GM21528 (cell line): ENCODE measurements at regions not wholly inside any gene's neighbourhood (a gene's known extent, or its start where the extent isn't known, plus 50 kb on each side); places are given as distances from the start of the nearest gene placed in this dataset.
"Not testable (repeated sequence)": the region's sequence is repeated elsewhere in the genome, so short reads cannot be mapped to it uniquely, and the experiment has no call there.

ENCODE experiments used
- ATAC-seq: cut with Tn5 transposase; IDR thresholded peaks from one replicate; pipeline ENCODE4 v1.9.1; 2021; ENCODE audit warnings: mild to moderate bottlenecking, moderate library complexity; ENCODE audit not compliant: unreplicated experiment, low FRiP score

DNA sequence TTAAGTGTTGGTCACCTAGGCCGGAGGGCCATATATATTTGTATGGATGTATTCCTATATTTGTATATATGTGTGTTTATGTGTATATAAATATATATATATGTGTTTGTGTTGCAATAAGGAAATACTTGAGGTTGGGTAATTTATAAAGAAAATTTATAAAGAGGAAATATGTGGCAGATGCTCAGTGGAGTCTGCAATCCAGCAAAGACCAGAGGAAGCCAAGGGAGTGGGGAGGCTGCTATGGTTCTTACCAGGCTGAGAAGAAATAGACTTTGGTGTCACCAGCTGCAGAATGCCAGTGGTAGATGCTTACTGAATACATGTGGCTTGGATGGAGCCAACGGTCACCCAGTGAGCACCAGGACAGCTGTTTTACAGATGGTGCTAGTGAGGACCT, 97.4 kb upstream of the ELOVL5 start:
- no peak for ATAC-seq

DNA sequence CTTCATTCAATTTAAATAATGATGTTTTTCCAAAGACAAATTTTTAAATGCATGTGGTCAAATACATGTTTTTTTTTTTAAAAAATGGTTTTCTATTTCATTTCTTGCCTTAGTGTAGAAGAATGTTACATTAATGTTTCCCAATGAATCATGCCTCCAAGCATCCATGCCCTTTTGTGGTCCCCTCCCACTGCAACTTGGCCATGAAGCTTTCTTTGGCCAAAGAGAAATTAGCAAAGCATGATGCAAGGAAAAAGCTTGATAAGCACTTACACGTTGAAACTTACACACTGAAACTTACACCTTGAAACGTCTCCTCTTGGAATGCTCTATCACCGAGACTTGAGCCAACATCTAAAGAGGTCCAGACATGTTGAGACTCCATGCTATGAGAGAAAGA, 93.0 kb upstream of the ELOVL5 start:
- no peak for ATAC-seq

DNA sequence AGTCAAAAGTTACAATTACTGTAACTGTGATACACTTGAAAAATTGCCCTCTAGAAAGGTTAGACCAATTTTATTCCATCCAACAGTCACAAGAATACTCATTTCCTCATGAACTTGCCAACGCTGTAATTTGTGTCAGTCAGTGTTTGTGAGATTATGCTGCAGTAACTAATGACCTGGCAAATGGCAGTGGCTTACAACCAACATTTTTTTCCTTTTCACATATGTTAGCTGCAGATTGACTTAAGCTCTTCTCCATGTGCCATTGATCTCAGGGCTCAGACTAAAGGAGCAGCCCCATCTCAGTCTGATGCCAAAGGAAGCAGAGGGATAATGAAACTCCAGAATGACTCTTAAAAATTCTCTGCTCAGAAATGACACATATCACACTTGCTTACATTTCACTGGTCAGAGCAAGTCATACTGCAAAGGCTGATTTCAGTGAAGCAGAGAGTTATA, 92.3 kb upstream of the ELOVL5 start:
- ATAC-seq: no peak

DNA sequence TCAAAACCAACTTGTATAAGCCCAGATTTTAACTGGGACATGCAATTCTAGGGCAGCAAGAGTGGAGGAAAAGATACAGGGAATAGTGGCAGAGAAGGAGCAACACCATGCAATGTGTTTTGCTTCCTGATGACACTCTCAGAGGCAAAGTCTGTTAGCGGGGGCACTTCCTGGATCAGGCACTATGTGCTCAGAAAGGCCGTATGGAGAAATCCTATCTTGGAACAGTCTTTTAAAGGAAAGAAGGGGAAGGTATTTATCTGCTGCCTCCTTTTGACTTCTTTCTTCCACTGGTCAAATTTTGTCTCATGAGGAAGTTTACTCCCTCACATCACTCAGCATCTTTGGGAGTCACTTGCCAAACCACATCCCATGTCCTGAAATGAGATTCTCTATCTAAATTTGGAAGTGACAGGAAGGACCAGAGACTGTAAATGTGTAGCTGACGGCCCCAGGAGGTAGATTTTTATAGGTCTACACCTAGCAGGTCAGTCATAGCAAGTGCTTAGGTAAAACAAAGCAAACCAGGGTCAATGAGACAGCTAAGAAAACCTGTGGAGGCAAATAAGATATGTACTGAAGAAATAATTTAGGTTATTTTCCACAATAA, 91.7 kb upstream of the ELOVL5 start:
- no peak for ATAC-seq

GRCh38 chr6:53439556-53439955, 90.8 kb upstream of the ELOVL5 start:
- ATAC-seq: no peak

DNA sequence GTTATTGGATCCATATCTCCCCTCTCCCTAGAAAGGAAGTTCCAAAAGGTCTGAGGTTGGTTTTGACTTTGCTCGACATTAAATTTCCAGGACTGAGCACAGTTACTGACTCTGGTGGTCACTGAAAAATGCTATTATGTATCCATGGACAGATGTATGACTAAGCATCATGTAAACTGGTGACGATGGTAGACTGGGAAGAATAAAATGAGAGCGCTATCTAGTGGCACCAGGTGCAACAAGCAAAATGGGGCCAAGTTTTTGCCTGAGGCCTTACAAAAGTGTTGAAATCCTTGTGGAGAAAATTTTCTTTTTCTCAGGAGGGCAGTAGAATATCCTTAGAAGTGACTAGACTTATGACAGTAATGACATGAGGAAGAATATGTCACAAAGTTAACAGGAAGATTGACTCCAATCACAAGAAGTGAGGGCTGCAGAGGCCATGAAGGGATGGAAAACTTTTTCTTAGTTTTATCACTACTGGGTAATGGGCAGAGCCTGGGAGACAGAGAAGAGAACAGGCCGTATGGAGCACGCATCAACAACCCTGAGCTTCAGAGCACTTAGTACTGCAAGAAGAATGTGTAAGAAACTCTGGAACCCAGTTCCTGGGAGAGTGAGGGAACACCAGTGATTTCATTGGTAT, 88.9 kb upstream of the ELOVL5 start:
- peak; percentile 67 for ATAC-seq

DNA sequence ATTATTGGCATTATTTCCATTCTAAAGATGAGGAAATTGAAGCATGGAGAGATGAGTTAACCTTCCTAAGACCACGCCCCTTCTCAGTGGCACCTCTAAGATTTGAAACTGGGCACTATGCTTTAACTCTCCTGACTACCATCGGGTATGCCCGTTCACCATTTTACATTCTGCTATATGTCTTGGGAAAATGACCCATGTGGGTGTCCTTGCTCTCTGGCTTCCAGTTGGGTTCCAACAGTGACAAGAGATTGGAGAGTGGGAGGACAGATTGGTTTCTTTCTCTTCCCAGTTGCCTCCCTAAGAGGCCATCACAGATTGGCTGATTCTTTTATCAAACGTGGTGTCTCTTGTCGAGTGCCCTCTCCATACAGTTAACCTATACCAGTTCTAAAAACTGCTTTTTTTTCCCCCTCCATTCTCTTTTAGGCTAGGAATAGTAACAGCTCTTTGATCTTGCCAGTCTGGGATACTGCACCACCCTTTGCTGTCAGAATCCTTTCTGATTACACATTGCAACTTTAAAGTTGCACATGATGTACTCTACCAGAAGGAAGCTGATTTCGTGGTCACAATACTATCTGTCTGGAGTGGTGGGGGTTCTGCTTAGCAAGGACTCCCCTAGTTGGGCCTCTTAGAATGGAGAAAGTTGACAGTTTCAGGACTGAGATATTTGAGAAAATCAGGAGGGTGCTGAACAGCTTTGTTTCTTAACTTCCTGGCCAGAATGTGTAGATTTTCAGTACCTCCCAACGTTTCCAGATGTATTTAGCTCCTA, 88.0 kb upstream of the ELOVL5 start:
- ATAC-seq: no peak

DNA sequence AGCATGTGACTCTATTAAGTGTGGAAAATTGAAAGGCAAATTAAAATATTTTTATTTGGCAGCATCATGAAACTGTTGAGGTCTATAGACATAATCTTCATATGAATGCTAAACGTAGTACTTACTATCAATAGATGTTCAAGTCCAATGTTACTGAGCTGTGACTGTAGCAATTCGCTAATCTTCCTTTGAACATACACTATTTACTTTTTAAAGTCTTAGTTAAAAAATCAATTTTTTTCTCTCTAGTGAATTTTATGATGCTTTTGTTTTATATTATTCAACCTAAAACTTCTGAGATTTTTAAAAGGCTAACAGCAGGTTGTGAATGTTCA, 85.2 kb upstream of the ELOVL5 start:
- no peak for ATAC-seq

DNA sequence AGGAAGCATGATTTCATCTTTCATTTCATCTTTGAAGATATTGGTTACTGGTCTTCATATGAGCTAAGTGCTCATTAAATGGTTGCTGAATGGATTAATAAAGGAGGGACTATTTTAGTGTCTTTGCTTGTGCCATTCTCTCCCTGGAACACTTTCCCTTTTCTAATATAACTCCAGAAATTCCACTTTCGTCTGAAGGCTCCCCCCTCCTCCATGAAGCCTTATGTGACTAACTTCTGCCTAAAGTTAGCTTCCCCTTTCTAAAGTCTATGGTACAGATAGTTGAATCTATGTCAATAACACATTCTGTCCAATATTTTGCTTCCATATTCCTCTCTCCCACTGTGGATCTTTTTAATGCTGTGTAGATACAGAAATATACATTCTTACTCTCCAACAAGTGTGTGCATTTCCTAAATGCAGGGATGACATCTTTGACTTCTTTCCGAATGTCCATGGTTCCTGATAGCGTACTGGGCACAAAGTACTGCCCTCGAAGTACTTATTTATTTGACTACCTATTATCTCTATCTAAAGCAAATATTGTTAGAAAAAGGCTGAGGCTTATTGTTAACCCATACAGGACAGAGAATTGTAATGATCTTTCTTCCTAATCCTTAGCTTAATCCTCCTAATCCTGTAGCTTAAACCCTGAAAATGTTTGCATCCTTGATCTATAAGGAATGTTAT, 84.7 kb upstream of the ELOVL5 start:
- no peak for ATAC-seq

DNA sequence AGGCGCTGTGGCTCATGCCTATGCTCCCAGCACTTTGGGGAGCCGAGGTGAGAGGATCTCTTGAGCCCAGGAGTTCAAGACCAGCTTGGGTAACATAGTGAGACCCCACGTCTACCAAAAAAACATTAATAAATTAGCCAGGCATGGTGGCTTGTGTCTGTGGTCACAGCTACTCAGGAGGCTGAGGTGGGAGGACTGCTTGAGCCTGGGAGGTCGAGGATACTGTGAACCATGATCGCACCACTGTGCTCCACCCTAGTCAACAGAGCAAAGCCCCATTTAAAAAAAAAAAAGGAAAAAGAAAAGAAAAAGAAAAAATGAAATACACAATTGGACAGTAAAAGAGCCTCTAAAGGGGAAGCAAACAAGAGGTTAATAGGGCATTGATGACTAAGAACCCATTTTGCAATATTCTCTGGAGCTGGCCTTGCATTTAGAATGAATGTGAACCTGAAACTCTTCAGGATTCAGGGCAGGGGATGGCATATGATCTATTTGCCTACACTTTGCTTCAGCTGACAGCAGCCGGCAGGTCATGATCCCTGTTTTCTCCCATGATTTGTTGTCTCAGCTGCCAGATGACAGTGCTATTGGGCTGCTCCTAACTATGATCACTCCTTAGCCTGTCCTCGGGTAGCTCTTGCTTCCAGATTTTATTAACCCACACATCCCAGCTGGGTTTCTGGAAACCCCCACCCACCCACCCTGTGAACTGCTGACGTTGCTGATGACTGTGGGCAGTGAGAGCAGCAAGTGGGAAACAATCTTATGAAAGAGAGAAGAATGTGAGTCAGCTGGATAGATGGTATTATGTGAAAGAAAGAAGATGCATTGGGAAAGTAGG, 83.8 kb upstream of the ELOVL5 start:
- ATAC-seq: no peak

DNA sequence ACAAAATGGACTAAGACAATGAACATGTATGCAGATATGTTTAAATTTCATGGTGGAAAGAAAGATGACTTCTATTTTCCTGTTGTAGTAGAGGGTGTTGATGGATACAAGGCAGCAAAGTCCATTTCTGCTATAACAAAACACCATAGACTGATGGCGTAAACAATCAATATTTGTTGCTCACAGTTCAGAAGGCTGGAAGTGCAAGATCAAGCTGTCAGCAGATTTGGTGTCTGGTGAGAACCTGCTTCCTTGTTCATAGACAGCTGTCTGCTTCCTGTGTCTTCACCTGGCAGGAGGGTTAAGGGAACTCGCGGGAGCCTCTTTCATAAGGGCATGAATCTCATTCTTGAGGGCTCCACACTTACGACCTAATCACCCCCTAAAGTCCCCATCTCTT, 83.0 kb upstream of the ELOVL5 start:
- no peak for ATAC-seq

DNA sequence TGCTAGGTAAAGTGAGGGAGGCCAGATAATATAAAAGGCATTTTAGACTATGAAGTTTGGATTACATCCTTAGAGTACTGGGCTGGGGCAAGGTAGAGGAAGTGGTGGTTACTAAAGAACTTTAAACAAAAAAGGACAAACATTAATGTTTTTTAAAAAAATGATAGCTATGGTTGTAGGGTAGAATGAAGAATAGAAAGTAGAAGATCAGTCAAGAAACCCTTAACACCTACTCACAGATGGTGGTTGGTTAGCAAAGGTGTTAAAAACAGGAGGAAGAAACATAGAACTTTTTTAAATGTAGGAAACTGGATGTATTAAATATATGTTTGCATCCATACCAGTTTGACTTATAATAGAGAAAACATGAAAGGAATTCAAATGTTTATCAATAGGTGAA, 80.7 kb upstream of the ELOVL5 start:
- ATAC-seq: no peak

DNA sequence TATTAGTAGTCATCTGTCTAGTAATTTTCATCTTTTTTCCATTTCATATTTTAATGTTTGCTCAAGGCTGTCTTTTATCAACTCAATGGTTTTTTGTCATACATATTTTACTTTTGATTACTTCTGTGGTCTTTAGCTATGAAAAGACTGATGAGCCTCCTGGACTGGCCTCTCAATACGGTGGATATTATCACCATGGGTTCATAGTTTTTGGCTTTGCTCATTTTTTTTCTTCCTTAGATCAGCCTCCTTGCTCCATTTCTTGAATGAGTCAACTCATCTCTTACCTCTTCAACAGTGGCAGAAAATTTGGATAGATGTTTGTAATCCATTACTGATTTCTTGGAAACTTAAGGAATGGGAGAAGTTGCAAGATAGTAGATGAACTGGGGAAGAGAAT, 80.1 kb upstream of the ELOVL5 start:
- no peak for ATAC-seq

DNA sequence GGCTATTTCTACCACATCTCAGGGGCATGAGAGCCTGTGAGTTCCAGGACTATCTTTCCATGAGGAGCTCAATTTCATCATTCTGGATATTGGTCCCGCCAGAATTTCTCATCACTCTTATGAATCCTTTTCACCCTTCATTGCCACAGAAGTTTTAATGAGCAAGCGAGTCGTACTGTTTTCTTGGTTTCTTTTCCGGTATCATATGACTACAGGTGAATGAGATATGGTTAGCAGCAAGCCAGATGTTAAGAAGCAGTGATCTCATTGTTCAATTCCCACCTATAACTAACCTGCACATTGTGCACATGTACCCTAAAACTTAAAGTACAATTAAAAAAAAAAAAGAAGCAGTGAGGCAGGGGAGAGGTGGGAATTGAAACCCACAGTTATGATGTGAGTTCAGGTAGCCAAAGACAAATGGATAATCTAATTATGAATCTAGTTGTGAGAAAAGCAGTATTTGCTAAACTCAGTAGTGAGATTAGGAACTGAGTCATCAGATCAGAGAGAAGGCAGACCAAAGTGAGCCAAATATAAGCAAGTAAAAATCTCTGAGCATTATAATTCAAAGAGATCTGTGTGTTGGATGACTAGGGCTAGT, 78.0 kb upstream of the ELOVL5 start:
- ATAC-seq: peak; percentile 93

DNA sequence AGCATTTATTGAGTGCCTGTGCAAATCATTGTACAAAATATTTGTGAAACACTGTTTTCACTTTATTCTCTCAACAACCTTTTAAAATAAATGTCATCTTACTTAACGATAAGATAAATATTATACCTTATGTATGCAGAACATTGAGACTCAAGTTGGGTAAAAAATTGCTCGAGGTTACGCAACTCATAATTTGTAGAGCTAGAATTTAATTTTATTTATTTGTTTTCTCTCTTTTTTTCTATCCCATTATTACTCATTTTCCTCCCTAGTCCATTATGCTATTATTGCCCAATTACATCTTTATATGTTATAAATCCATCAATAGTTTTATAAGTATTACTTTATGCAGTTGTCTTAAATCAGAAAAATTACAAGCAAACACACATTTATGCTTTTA, 77.4 kb upstream of the ELOVL5 start:
- no peak for ATAC-seq

GRCh38 chr6:53424976-53425718, 76.4 kb upstream of the ELOVL5 start:
- ATAC-seq: no peak

GRCh38 chr6:53424300-53424699, 75.5 kb upstream of the ELOVL5 start:
- ATAC-seq: no peak

- ATAC-seq: not testable (repeated sequence)
These were observed 74.8 kb upstream of the ELOVL5 start for GRCh38 chr6:53423560-53423959.

GRCh38 chr6:53419026-53419425, 70.3 kb upstream of the ELOVL5 start:
- ATAC-seq: no peak
